ENCODE measurements at regions not wholly inside any gene's neighbourhood (a gene's known extent, or its start where the extent isn't known, plus 50 kb on each side); places are given as distances from the start of the nearest gene placed in this dataset.
"Not testable (repeated sequence)": the region's sequence is repeated elsewhere in the genome, so short reads cannot be mapped to it uniquely, and the experiment has no call there.

- TF ChIP-seq CTCF (IDR thresholded peaks at IDR 0.05), result no peak
- ATAC-seq (ENCODE audit: low FRiP score), result no peak
- DNase-seq (ENCODE audit: low spot score), result no peak
Observed at GRCh38 chr6:21870076-21870730, 276.7 kb downstream of the SOX4 start.

GRCh38 chr6:21871831-21872230, 278.3 kb downstream of the SOX4 start:
- TF ChIP-seq CTCF (IDR thresholded peaks at IDR 0.05), result no peak
- ATAC-seq (ENCODE audit: low FRiP score) (no peak), DNase-seq (ENCODE audit: low spot score) (no peak)

- DNase-seq (ENCODE audit: low spot score), result no peak
- no peak for TF ChIP-seq CTCF (IDR thresholded peaks at IDR 0.05)
- no peak for ATAC-seq (ENCODE audit: low FRiP score)
Observed at GRCh38 chr6:21872749-21873148, 279.2 kb downstream of the SOX4 start.

GRCh38 chr6:21873562-21873961, 280.0 kb downstream of the SOX4 start:
- ATAC-seq (ENCODE audit: low FRiP score) (no peak), DNase-seq (ENCODE audit: low spot score) (no peak)
- TF ChIP-seq CTCF (IDR thresholded peaks at IDR 0.05), result no peak

- DNase-seq (ENCODE audit: low spot score) (no peak), ATAC-seq (ENCODE audit: low FRiP score) (no peak)
- no peak for TF ChIP-seq CTCF (IDR thresholded peaks at IDR 0.05)
Observed at GRCh38 chr6:21874372-21874771, 280.8 kb downstream of the SOX4 start.

- not testable (repeated sequence) for DNase-seq (ENCODE audit: low spot score); ATAC-seq (ENCODE audit: low FRiP score)
Observed at GRCh38 chr6:21877037-21877436, 283.5 kb downstream of the SOX4 start.

GRCh38 chr6:21880249-21880648, 286.7 kb downstream of the SOX4 start:
- DNase-seq (ENCODE audit: low spot score); ATAC-seq (ENCODE audit: low FRiP score): not testable (repeated sequence)

- ATAC-seq (ENCODE audit: low FRiP score), result no peak
Observed at GRCh38 chr6:21881969-21882465, 288.5 kb downstream of the SOX4 start.

More at GRCh38 chr6:21881969-21882465, 288.5 kb downstream of the SOX4 start:
- no peak for TF ChIP-seq CTCF (IDR thresholded peaks at IDR 0.05)
- DNase-seq (ENCODE audit: low spot score), result no peak

Measured in omental fat pad (tissue), 3 donors.